ENCODE measurements at regions not wholly inside any gene's neighbourhood (a gene's known extent, or its start where the extent isn't known, plus 50 kb on each side); places are given as distances from the start of the nearest gene placed in this dataset.

DNA sequence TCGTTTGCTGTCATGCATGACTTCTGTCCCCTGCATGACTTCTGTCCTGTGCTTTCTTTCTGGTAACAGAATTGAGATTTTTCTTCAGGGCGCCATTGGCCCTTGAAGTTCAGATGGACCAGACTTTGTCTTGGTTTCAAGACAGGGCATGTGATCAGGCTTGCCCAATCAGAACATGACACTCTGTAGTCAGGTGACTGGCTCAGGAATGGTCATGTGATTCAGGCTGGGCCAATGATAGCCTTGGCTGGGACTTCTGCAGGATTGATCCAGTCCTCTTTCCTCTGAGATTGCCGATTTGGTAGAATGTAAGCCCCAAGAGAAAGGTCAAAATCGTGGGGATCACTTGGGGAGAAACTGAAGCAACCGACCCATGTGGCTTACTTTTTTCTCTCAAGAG, 90.5 kb upstream of the ALX4 start:
- H3K27ac ChIP-seq (ENCODE audit: insufficient read depth, low read depth, low read length, poor library complexity, severe bottlenecking): no peak overlapping the region
- peaks cover 3% of the 10 kb centered on the region for H3K4me1 ChIP-seq (ENCODE audit: control insufficient read depth, insufficient read depth, low read length)
- no peaks in the 10 kb centered on the region for H3K36me3 ChIP-seq (ENCODE audit: control insufficient read depth, insufficient read depth, low read length)
- 94 to 97% methylated on average over 5 of the region's 5 CpGs for WGBS, 2 experiments
- H3K27me3 ChIP-seq (ENCODE audit: control insufficient read depth, insufficient read depth, low read length, poor library complexity, severe bottlenecking): no peaks in the 10 kb centered on the region
- H3K9me3 ChIP-seq (ENCODE audit: control insufficient read depth, low read length): no peaks in the 10 kb centered on the region
- H3K4me3 ChIP-seq (ENCODE audit: insufficient read depth, low read depth, low read length): no peak overlapping the region

DNA sequence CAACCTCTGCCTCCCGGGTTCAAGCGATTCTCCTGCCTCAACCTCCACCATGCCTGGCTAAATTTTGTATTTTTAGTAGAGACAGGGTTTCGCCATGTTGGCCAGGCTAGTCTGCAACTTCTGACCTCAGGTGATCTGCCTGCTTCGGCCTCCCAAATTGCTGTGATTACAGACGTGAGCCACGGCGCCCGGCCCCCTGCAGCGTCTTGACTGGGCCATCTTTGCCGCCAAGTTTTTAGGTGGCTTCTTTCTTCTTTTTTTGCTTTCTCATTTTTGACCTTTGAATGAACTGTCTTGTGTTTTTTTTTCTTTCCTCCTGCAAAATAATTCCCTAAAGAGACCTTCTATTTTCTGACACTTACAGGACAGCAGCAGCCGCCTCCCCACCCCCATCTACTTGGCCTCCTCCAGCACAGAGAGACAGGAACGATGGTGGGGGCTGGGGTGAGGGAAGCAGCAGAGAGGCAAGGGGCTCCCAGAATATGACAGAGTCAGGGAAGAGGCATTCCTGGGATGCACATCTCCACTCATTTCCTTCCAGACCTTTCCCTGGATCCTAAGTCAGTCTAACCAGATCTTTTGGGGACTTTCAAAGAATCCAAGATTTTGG, 92.6 kb upstream of the ALX4 start:
- Histone ChIP-seq H3K27ac (ENCODE audit: insufficient read depth, low read depth, low read length, poor library complexity, severe bottlenecking) (no peak overlapping the region), H3K27me3 (ENCODE audit: control insufficient read depth, insufficient read depth, low read length, poor library complexity, severe bottlenecking) (no peaks in the 10 kb centered on the region), H3K36me3 (ENCODE audit: control insufficient read depth, insufficient read depth, low read length) (no peaks in the 10 kb centered on the region), H3K9me3 (ENCODE audit: control insufficient read depth, low read length) (no peaks in the 10 kb centered on the region), H3K4me1 (ENCODE audit: control insufficient read depth, insufficient read depth, low read length) (peaks cover 3% of the 10 kb centered on the region), H3K4me3 (ENCODE audit: insufficient read depth, low read depth, low read length) (no peak overlapping the region)
- WGBS, 2 experiments: 76 to 77% methylated on average over 12 of the region's 12 CpGs

DNA sequence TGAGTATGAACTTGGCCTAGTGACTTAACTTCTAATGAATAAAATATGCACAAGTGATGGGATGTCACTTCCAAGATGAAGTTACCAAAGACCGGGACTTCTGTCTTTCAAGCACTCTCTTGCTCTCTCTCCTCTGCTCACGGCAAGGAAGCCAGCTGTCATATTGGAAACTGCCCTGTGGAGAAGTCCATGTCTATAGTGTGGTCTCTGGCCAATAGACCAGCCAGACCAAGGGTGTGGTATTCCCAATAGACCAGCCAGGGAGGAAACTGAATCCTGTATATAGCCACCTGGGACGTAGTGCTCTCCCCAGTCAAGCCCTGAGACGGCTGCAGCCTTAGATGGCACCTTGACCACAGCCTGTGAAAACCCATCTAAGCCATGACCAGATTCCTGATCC, 93.2 kb upstream of the ALX4 start:
- WGBS, 2 experiments: 86 to 89% methylated on average over 4 of the region's 4 CpGs
- Histone ChIP-seq H3K27me3 (ENCODE audit: control insufficient read depth, insufficient read depth, low read length, poor library complexity, severe bottlenecking) (no peaks in the 10 kb centered on the region), H3K9me3 (ENCODE audit: control insufficient read depth, low read length) (no peaks in the 10 kb centered on the region)

DNA sequence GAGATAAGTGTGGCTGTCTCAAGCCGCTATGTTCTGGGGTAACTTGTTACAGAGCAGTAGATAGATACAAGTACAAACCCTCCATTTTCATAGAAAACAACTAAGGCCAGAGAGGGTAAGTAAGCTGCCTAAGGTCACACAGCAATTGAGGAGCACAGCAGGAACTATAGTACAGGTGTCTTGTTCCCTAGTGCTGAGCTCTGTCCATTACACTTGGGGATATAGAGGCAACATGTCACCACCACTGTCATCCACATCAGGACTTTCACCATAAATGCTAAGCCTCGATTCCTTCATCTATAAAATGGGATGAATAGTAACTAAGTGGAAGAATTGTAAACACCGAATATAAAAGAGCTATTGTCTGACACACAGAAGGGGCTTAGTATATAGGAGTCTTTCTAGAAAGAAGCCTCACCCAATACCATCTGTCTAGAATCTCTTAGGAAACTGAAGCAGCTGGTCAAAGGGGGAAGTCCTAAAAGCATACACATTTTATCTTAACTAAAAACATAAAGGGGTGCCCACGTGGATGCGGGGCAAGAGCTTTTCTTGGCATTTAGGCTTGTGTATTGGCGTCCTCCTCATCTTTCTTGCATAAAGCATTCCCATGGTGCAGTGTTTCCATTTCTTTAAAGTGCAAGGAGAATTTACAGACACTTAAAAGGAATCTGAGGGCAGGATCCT, 93.8 kb upstream of the ALX4 start:
- 71 to 78% methylated on average over 3 to 6 of the region's 6 CpGs for WGBS, 2 experiments
- H3K27me3 ChIP-seq (ENCODE audit: control insufficient read depth, insufficient read depth, low read length, poor library complexity, severe bottlenecking): no peaks in the 10 kb centered on the region

More for the DNA sequence above, 93.2 kb upstream of the ALX4 start:
- no peak overlapping the region for H3K27ac ChIP-seq (ENCODE audit: insufficient read depth, low read depth, low read length, poor library complexity, severe bottlenecking)
- H3K4me3 ChIP-seq (ENCODE audit: insufficient read depth, low read depth, low read length): no peak overlapping the region
- no peaks in the 10 kb centered on the region for H3K36me3 ChIP-seq (ENCODE audit: control insufficient read depth, insufficient read depth, low read length)
- peaks cover 3% of the 10 kb centered on the region for H3K4me1 ChIP-seq (ENCODE audit: control insufficient read depth, insufficient read depth, low read length)

DNA sequence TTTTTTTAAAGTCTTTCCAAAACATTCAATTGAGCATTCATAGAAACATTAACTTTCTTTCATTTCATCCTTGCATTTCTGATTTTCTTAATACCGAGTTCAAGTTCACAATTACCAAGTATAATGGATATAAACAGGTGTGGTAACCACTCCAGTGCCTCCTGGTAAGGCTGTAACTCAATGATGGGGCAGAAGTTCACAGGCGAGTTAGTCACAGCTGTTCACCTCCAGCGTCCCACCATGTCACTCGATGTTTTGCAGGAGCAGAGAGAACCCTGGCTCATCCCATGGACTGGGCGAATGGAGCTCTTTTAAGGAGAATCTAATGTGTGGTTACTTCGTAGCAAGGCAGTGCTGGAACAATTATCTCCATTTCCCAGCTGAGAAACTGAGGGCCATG, 94.4 kb upstream of the ALX4 start:
- Histone ChIP-seq H3K27ac (ENCODE audit: insufficient read depth, low read depth, low read length, poor library complexity, severe bottlenecking) (no peak overlapping the region), H3K27me3 (ENCODE audit: control insufficient read depth, insufficient read depth, low read length, poor library complexity, severe bottlenecking) (no peaks in the 10 kb centered on the region), H3K4me3 (ENCODE audit: insufficient read depth, low read depth, low read length) (no peak overlapping the region), H3K9me3 (ENCODE audit: control insufficient read depth, low read length) (no peaks in the 10 kb centered on the region), H3K4me1 (ENCODE audit: control insufficient read depth, insufficient read depth, low read length) (no peaks in the 10 kb centered on the region), H3K36me3 (ENCODE audit: control insufficient read depth, insufficient read depth, low read length) (no peaks in the 10 kb centered on the region)
- 86 to 91% methylated on average over 6 of the region's 6 CpGs for WGBS, 2 experiments

More for the DNA sequence above, 93.8 kb upstream of the ALX4 start:
- H3K4me3 ChIP-seq (ENCODE audit: insufficient read depth, low read depth, low read length): no peak overlapping the region
- no peak overlapping the region for H3K27ac ChIP-seq (ENCODE audit: insufficient read depth, low read depth, low read length, poor library complexity, severe bottlenecking)
- no peaks in the 10 kb centered on the region for H3K9me3 ChIP-seq (ENCODE audit: control insufficient read depth, low read length)
- no peaks in the 10 kb centered on the region for H3K4me1 ChIP-seq (ENCODE audit: control insufficient read depth, insufficient read depth, low read length)
- no peaks in the 10 kb centered on the region for H3K36me3 ChIP-seq (ENCODE audit: control insufficient read depth, insufficient read depth, low read length)

DNA sequence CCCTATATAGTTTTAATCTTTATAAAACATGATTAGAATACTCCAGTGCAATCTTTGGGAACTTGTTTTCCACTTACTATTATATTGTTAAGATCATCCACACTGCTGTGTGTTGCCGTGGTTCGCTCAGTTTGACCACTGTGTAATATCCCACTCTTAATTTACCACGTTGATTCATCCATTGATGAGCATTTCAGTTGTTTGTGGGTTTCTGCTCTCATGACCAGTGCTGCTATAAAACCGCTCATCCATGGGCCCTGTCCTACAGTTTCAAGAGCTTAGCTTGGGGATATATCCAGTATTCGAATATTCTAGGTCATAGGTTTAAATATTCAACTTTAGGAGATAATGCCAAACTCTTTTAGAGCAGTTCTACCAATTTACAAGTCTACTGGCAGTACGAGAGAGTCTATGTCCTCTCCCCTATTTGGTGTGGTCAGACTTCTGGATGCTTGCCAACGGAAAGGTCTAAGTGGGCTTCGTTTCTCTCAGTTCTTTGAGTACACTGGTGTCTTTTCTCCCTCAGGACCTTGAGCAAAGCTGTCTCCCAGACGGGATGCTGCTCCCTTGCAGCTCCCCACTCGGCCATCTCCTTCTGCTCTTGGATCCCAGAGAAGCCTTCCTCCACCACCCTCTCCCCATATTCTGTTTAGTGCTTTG, 94.9 kb upstream of the ALX4 start:
- H3K27ac ChIP-seq (ENCODE audit: insufficient read depth, low read depth, low read length, poor library complexity, severe bottlenecking): no peak overlapping the region
- H3K4me1 ChIP-seq (ENCODE audit: control insufficient read depth, insufficient read depth, low read length): no peaks in the 10 kb centered on the region
- 91 to 92% methylated on average over 10 of the region's 10 CpGs for WGBS, 2 experiments
- no peak overlapping the region for H3K4me3 ChIP-seq (ENCODE audit: insufficient read depth, low read depth, low read length)
- H3K27me3 ChIP-seq (ENCODE audit: control insufficient read depth, insufficient read depth, low read length, poor library complexity, severe bottlenecking): no peaks in the 10 kb centered on the region
- H3K9me3 ChIP-seq (ENCODE audit: control insufficient read depth, low read length): no peaks in the 10 kb centered on the region
- H3K36me3 ChIP-seq (ENCODE audit: control insufficient read depth, insufficient read depth, low read length): no peaks in the 10 kb centered on the region

DNA sequence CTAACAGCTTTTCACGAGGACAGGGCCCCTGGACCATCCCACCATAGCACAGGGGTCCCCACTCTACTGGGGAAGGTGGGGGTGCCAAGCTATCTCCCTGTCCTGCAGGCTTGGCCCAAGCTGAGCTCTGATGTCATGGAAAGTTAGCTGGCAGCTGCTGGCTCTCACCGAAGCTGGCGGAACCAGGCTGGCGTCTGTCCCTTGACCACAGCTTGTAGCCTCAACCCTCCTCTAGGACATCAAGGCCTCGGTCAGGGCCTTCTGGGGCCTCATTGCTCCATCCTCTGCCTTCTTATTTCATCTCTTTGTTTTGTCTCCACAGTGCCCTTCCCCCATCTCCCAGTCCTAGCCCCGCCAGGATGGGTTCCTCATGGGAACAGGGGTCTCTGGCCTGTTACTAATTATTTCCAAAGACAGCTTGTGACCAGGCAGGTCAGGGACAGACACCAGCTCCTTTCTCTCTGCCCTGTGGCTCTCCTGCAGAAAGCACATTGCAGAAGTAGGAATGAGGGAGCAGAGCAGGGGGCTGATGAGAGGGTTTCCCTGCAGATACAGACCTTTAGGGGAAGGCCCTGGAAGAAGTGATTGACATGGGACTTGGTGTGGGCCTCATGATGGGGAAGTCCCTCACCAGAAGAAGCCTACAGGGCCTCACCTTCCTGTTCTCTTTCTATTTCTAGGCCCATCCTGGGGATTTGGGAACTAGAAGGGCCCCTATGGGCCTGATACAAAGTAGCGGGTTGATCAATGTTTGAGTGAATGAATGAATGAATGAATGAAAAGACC, 97.5 kb upstream of the ALX4 start:
- no peak overlapping the region for H3K4me3 ChIP-seq (ENCODE audit: insufficient read depth, low read depth, low read length)
- H3K9me3 ChIP-seq (ENCODE audit: control insufficient read depth, low read length): no peaks in the 10 kb centered on the region
- no peaks in the 10 kb centered on the region for H3K4me1 ChIP-seq (ENCODE audit: control insufficient read depth, insufficient read depth, low read length)
- WGBS, 2 experiments: 83 to 86% methylated on average over 7 of the region's 7 CpGs
- no peaks in the 10 kb centered on the region for H3K36me3 ChIP-seq (ENCODE audit: control insufficient read depth, insufficient read depth, low read length)
- no peaks in the 10 kb centered on the region for H3K27me3 ChIP-seq (ENCODE audit: control insufficient read depth, insufficient read depth, low read length, poor library complexity, severe bottlenecking)
- no peak overlapping the region for H3K27ac ChIP-seq (ENCODE audit: insufficient read depth, low read depth, low read length, poor library complexity, severe bottlenecking)

DNA sequence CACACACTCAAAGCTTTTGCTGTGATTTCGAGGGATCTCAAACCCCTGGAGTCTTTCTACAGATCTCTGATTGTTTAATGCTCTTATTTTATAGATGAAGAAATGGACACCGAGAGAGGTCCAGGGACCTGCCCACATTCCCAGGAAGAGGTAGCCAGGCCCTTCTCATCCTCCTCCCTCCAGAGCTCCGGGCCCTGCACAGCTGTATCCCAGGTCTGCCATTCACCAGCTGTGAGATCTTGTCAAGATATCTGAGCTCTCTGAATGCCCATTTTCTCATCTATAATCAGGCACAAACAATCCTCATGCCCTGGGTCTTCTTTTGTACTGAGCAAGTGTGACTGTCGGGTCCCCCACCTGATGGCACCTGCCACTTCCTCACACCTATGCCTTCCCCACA, 98.2 kb upstream of the ALX4 start:
- WGBS, 2 experiments: 76 to 81% methylated on average over 3 of the region's 4 CpGs

DNA sequence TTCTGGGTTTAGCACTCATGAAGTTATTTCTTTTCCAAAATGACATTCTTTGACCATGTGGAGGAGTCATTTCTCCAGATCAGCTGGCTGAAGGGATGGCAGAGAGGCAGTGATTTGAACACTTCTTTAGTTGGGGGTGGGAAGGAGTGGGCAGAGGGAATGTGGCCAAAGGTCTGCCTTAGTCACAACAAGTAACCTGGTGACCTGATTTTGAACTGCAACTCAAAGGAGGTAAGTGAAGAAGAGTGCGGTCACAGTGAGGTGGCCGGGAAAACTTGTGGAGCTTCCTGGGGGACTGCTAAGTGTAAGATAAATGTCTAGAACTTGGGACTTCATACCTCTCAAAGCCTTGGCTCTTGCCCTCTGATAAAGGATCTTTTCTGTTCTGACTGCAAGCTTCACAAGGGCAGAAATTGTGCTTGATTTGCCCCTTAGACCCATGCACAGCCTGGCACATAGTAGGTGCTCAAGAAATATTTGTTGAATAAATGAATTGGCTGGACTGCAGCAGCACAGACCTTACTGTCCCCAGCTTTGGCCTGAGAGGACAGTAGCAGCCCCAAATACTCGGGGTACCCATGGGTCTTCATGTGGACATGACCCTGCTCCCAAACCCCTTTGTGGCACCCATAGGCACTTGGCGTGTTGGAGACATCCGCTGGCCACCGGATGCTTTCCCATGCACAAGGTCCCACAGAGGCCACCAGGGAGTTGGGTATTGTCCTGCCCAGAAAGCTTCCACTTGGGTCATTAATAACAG, 99.0 kb upstream of the ALX4 start:
- Histone ChIP-seq H3K36me3 (ENCODE audit: control insufficient read depth, insufficient read depth, low read length) (no peaks in the 10 kb centered on the region), H3K27me3 (ENCODE audit: control insufficient read depth, insufficient read depth, low read length, poor library complexity, severe bottlenecking) (no peaks in the 10 kb centered on the region)
- 92% methylated on average over 6 of the region's 6 CpGs for WGBS, 2 experiments

More for the DNA sequence above, 98.2 kb upstream of the ALX4 start:
- no peaks in the 10 kb centered on the region for H3K4me1 ChIP-seq (ENCODE audit: control insufficient read depth, insufficient read depth, low read length)
- H3K27me3 ChIP-seq (ENCODE audit: control insufficient read depth, insufficient read depth, low read length, poor library complexity, severe bottlenecking): no peaks in the 10 kb centered on the region
- H3K36me3 ChIP-seq (ENCODE audit: control insufficient read depth, insufficient read depth, low read length): no peaks in the 10 kb centered on the region
- H3K4me3 ChIP-seq (ENCODE audit: insufficient read depth, low read depth, low read length): no peak overlapping the region
- H3K9me3 ChIP-seq (ENCODE audit: control insufficient read depth, low read length): no peaks in the 10 kb centered on the region
- H3K27ac ChIP-seq (ENCODE audit: insufficient read depth, low read depth, low read length, poor library complexity, severe bottlenecking): no peak overlapping the region

More for the DNA sequence above, 99.0 kb upstream of the ALX4 start:
- H3K9me3 ChIP-seq (ENCODE audit: control insufficient read depth, low read length): no peaks in the 10 kb centered on the region
- no peak overlapping the region for H3K27ac ChIP-seq (ENCODE audit: insufficient read depth, low read depth, low read length, poor library complexity, severe bottlenecking)
- no peak overlapping the region for H3K4me3 ChIP-seq (ENCODE audit: insufficient read depth, low read depth, low read length)
- no peaks in the 10 kb centered on the region for H3K4me1 ChIP-seq (ENCODE audit: control insufficient read depth, insufficient read depth, low read length)
